Stimulated activated naive CD8-positive, alpha-beta T cell treated with anti-CD3 and anti-CD28 coated beads, Interleukin-15, Interleukin-2, amounts not matched to agents 100 U/mL and 50 U/mL, for 24 hours (primary cell): ENCODE measurements at regions not wholly inside any gene's neighbourhood (a gene's known extent, or its start where the extent isn't known, plus 50 kb on each side); places are given as distances from the start of the nearest gene placed in this dataset.
"Not testable (repeated sequence)": the region's sequence is repeated elsewhere in the genome, so short reads cannot be mapped to it uniquely, and the experiment has no call there.

Source experiments
- ATAC-seq: fragments of 150-1000 bp; cut with Tn5 transposase; one replicate; pipeline ENCODE4 v1.10.0; 2021
- DNase-seq: peaks from one replicate; pipeline ENCODE4 v3.0.0; 2021

- ATAC-seq: peak; percentile 45
- not testable (repeated sequence) for DNase-seq
Observed at GRCh38 chr21:15477773-15478172, 252.0 kb upstream of the USP25 start.

DNA sequence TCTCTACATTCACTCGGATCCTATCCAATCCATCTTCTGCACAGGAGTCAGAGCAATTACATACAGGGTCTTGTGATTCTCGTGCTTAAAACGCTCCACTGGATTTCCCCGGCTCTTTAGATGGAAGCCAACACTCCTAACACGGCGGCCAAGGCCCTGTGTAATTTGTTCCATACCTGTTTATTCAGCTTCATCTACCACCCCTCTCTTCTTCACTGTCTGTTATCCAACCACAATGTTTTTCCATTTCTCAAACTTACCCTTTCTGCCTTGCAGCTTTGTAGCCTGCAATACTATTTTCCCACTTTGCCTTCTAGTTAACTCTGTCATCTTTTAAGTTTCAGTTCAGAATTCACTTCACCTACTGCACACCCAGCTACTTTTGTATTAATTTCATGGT lies 249.6 kb upstream of the USP25 start:
- DNase-seq (no peak), ATAC-seq (peak; percentile 77)

DNA sequence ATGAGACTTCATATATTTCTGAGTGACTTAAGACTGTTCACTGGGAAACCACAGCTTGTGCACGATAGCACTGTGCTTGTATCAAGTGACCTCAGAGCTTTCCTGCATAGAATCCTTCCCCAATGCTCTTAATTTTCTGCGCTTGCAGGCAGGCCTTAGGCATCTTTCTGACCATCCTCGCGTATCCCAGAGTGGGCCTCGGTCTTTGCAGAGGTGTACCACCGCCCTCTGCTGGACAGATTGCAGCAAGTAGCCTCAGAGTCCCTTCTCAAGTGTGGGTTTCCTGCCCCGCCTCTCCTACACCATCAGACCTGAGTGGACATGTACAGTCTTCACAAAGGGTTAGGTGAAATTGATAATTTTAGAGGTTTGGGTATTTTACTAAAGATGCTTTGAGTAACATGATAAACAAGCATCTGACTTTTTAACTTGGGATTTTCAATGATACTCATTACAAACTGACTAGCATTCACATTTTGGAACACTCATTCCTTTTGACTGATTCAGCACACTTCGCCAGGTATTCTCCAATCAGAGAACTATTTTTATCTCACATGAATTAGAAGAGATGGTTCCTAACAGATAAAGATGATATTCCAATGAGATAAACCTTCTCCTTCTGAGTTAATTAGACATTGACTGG lies 246.5 kb upstream of the USP25 start:
- peak; percentile 82 for DNase-seq
- ATAC-seq: peak; percentile 94

DNA sequence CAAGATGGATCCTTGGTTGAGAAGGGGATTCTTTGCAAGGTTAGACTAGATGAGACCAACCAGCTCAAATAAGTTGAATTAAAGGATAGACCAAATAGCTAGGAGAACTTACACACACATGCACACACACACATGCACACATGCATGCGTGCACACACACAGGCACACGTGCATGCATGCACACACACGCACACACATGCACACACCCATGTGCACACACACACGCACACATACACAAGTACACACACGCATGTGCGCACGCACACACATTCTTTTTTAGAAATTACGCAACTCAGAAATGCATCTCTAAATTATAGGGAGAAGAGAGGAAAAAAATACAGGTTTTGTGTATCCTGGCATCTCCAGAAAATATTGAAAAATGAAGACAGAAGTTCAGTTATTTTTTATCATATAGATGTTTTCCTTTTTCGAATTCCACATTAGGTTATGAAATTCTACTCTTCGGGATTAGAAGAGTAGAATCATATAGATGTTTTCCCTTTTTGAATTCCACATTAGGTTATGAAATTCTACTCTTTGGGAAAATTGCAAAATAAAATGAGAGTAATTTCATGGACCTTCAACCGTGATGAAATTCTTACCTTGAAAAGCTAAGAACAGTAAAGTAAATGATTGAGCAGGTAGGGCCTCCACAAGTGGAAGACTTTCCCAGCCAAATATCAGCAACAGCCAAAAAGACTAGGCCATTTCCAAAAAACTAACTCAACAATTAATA lies 243.2 kb upstream of the USP25 start:
- DNase-seq (no peak), ATAC-seq (no peak)

DNA sequence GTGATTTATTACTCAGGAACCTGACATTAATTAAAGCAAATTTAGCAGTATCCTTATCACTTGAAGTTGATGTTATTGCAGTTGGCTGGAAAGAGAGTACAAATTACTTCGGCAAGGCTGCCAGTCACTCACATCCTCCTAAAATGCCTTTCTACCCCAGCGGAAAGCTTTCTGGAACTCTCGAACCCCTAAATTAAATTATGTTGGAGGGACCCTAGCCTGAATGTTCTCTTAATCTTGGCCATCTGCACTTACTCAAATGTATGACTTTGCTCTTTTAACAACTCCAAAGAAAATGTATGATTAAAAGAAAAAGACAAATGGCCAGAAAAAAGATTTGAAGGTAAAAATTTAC lies 242.6 kb upstream of the USP25 start:
- ATAC-seq (no peak), DNase-seq (no peak)

DNA sequence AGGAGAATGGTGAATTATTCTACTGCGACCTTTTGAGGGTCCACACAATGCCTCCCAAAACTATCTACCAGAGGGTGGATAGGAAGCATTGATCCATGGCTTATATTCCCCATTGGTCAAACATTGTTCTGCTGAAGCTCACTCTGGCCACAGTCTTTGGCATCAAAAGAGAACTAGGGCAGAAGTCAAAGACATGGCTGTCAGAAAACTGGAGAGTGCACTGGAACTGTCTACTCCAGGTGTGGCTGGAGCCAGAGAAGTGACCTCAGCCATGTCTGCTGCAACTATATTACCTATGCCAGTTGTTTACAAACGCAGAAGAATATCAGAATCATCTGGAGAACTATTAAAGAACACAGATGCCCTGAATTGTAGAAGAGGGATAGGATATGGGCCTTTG lies 238.7 kb upstream of the USP25 start:
- no peak for DNase-seq
- ATAC-seq: no peak

GRCh38 chr21:15493646-15494045 lies 236.1 kb upstream of the USP25 start:
- ATAC-seq: no peak
- DNase-seq: no peak

DNA sequence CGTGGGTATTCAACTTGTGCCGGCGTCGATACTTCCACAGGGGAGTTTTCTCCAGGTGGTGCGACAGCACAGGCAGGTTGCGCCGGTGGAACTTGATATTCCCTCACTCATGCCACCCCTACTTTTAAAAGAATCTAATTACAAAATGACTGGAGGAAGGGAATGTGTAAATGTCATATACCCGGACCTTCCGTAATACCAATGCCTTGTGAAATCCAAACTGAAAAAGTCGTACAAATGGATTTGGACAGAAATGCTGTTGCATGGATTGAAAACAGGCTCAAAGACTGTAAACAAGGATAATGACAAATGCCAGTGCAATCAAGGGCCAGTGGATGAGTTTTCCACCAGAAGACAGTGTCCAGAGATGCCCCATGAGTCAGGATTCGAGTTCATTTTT lies 235.3 kb upstream of the USP25 start:
- DNase-seq (no peak), ATAC-seq (no peak)

- no peak for DNase-seq
- no peak for ATAC-seq
Observed at GRCh38 chr21:15495965-15496364, 233.8 kb upstream of the USP25 start.

GRCh38 chr21:15496911-15497310 lies 232.9 kb upstream of the USP25 start:
- ATAC-seq: no peak
- DNase-seq: no peak

DNA sequence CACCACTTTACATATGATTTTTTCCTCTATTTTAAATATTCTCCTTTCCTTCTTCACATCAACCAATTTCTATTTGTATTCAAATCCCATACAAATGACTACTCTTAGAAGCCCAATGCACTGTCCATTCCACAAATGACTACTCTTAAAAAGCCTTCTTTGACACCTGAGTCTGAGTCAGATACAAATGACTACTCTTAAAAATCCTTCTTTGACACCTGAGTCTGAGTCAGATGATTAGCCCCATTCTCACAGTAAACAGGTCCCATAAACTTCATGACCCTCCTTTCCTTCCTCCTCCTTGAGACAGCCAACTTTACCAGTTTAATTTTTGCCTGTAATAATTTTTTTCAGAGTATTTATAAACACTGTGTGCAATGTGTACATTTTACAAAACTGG lies 231.3 kb upstream of the USP25 start:
- ATAC-seq (peak; percentile 49), DNase-seq (no peak)

DNA sequence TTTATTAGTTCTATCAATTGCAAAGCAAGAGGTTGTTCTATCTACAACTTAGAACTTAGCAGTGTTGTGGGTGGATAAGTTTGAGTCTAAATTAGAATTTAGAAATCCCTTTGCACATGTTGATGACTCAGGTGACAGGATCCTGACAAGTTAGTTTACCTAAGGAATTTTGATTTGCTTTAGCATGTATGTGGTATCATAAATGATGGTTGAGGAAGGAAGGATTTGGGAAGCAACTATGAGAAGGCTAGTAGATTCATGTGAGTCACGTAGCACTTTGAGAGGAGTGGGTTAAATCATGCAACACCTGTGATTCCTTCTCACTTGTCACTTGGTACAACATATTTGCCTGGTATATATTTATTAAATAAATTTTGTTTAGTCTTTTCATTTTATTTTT lies 223.7 kb upstream of the USP25 start:
- ATAC-seq: no peak

GRCh38 chr21:15508554-15508953 lies 221.2 kb upstream of the USP25 start:
- no peak for DNase-seq
- no peak for ATAC-seq

More for the DNA sequence above, 223.7 kb upstream of the USP25 start:
- no peak for DNase-seq

DNA sequence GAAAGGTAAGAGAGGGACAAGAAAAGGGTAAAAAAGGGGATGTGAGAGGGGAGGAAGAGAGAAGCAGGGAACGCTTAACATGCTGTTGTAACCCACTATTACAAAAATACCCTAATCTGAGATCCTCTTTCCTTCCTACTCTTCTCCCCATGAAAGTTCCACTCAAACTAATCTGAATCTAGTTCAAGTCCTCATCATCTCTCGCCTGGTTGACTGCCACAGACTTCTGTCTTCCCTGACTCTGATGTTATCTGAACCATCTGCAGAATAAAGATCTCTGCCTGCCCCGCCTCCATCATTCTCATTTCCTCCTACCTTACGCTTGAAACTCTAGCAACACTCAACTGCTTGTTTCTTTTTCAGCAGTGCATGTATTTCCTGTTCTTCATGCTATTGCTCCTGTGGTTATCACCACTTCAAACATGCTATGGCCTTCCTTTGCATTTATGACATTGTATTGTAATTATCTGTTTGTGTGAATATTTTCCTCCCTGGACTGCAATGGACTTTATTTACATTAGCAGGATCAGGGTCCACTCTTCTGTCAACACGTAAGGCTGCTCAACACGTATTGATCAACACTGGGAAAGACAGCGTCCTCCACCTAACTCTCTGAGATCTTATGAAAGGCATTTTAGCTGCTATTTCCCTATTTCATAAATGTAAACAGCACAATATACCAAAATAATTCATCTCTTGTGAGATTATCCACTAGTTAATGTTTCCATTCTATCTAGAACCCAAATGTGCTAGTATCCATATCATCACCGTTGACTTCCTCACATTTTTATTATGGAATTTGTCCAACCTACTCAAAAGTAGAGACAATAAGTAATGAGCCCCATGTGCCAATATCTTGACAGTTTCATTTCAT lies 215.5 kb upstream of the USP25 start:
- peak; percentile 91 for ATAC-seq
- peak; percentile 37 for DNase-seq

DNA sequence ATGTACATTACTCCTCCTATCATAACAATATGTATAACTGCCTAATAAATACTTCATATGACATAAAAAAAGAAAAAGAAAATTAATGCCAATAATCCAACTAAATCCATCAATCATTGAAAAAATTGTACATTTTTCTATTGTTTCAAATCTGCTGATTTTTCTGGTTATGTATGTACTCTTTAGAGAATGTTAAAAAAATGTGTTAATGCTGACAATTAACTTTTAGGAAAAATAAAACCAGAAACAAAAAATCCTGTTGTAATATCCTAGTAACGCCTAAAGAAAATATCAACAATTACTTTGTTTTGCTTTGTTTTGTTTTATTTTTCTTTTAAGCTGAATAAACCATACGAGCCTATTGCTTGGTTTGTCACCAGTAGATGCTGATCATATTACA lies 213.9 kb upstream of the USP25 start:
- no peak for ATAC-seq
- DNase-seq: no peak

- no peak for DNase-seq
- ATAC-seq: no peak
Observed at GRCh38 chr21:15517394-15517793, 212.4 kb upstream of the USP25 start.

DNA sequence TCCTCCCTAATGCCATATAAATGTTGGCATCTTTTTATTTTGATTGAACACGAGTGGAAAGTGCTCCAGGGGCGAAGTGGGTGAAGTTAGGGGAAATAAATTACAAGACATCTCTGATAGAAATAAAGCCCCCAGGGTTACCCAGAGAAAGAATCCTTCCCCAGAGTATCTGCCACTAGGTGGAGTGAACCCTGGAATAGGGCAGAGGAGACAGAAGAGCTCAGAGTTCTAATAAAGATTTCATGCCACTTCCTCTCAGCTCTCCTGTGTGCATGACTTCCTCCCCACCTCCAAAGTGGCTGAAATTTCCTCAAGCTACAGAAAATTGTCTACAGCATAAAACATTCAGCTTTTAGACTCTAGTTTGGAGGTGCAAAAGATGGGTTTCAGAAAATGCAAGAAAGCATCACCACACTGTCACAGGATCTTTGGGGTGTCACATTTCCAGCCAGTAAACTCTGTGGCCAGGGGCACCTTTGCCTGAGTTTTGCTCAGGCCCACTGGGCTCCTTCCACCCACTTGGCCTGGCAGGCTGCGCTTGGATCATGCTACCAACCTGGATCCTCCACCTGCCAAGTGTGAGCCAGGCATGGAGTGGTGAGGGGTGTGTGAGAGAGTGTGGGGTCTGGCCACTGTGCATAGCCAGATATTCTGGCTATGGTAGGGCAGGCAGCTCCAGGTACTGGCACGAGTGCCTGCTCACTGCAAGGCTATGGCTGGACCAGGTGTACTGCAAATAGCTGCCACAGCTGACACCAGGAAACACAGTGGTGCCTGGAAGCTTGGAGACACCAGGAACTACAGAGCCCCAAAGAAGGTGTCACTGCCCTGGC lies 208.8 kb upstream of the USP25 start:
- no peak for ATAC-seq
- DNase-seq: no peak

- ATAC-seq: no peak
- no peak for DNase-seq
Observed at GRCh38 chr21:15521644-15522001, 208.2 kb upstream of the USP25 start.

GRCh38 chr21:15522148-15522547 lies 207.6 kb upstream of the USP25 start:
- no peak for DNase-seq
- no peak for ATAC-seq

DNA sequence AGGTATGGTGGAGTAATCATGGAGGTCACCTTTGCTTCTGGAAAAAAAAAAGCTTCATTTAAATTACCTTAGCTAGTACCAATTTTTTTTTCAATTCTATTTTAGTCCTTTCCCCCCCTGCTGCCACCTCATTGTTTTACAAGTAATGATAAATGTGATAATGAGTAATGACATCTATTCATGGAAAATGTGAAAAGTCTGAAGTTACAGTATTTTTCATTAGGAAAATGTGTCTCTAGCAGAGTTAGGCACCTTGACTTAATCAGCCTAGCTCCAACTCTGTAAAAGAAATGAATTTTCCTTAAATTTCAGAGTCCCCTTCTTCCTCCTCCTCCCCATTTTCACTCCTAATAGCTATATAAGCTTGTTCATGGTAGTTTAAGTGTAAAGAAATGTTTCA lies 204.9 kb upstream of the USP25 start:
- DNase-seq (no peak), ATAC-seq (peak; percentile 57)

GRCh38 chr21:15526798-15527197 lies 203.0 kb upstream of the USP25 start:
- no peak for DNase-seq
- ATAC-seq: no peak

DNA sequence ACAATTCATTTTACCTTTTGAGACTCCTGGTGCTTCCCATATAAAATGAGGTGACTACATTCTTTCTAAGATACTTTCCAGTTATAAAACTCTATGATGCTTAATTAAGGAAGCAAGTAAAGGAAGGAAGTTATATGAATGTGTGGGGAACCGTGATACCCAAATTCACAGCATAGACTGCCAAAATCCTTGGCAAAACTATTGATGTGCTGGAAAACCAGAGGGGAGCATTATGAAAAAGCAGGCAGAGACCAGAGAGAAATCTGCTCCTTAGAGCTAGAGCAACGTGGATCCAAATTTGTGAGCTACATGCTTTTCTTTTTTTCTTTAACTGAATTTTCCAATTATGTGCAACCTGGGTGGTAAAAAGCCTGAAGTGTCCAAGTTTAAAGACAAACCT lies 201.4 kb upstream of the USP25 start:
- DNase-seq: no peak
- ATAC-seq: no peak
